Endothelial cell (in vitro differentiated cells): ENCODE measurements at regions not wholly inside any gene's neighbourhood (a gene's known extent, or its start where the extent isn't known, plus 50 kb on each side); places are given as distances from the start of the nearest gene placed in this dataset.

Experiments used
- DNase-seq: peaks from one replicate; pipeline ENCODE4 v3.0.0; 2021; ENCODE audit warnings: low spot score
- H3K27ac Mint-ChIP-seq: one replicate; pipeline ENCODE4 v1.8.0; 2021; ENCODE audit warnings: mixed read lengths, inconsistent platforms; ENCODE audit not compliant: unreplicated experiment
- H3K27me3 Mint-ChIP-seq: one replicate; pipeline ENCODE4 v1.8.0; 2021; ENCODE audit warnings: mild to moderate bottlenecking, moderate library complexity, mixed read lengths, inconsistent platforms; ENCODE audit not compliant: unreplicated experiment
- H3K36me3 Mint-ChIP-seq: one replicate; pipeline ENCODE4 v1.8.0; 2021; ENCODE audit warnings: mild to moderate bottlenecking, low read depth, mixed read lengths, inconsistent platforms; ENCODE audit not compliant: unreplicated experiment
- H3K4me1 Mint-ChIP-seq: one replicate; pipeline ENCODE4 v1.8.0; 2021; ENCODE audit warnings: mild to moderate bottlenecking, mixed read lengths, inconsistent platforms; ENCODE audit not compliant: unreplicated experiment
- H3K4me3 Mint-ChIP-seq: one replicate; pipeline ENCODE4 v1.8.0; 2021; ENCODE audit warnings: mild to moderate bottlenecking, mixed read lengths, inconsistent platforms; ENCODE audit not compliant: unreplicated experiment
- H3K9me3 Mint-ChIP-seq: one replicate; pipeline ENCODE4 v1.8.0; 2021; ENCODE audit warnings: mixed read lengths, inconsistent platforms; ENCODE audit not compliant: unreplicated experiment
- CTCF ChIP-seq: fragments of 200-600 bp; sonication (generic); IDR thresholded peaks from one replicate; pipeline ENCODE4 v1.5.0; 2021; ENCODE audit warnings: antibody characterized with exemption; ENCODE audit not compliant: unreplicated experiment

- Mint-ChIP-seq H3K9me3 (no peaks in the 10 kb centered on the region), H3K4me1 (peaks cover 28% of the 10 kb centered on the region), H3K27ac (no peak overlapping the region), H3K36me3 (no peaks in the 10 kb centered on the region), H3K27me3 (peaks cover 1% of the 10 kb centered on the region), H3K4me3 (no peak overlapping the region)
- no peak for DNase-seq
- TF ChIP-seq CTCF: no peak
Measured at GRCh38 chr10:114877301-114877644, 55.7 kb downstream of the FHIP2A start.

DNA sequence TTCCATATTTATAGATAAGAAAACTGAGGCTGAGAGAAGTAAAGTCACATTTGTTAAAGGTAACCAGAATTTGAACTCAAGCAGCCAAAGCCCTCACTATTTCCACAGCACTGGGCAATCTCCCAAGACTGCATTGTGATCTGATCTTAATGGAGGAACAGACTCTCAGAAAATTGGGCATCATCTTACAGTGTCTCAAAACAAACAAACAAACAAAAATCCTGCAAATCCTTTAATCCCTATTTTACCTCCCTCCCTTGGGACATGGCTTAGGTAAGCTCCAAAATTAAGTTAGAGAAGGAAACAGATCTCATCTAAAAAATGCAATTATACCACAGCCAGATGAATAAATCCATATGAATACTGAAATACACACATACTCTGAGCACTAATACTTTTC is 57.5 kb downstream of the FHIP2A start:
- TF ChIP-seq CTCF: no peak
- Mint-ChIP-seq H3K4me3 (no peak overlapping the region), H3K4me1 (peaks cover 25% of the 10 kb centered on the region), H3K27me3 (peaks cover 1% of the 10 kb centered on the region), H3K36me3 (no peaks in the 10 kb centered on the region), H3K27ac (no peak overlapping the region), H3K9me3 (no peaks in the 10 kb centered on the region)
- no peak for DNase-seq

DNA sequence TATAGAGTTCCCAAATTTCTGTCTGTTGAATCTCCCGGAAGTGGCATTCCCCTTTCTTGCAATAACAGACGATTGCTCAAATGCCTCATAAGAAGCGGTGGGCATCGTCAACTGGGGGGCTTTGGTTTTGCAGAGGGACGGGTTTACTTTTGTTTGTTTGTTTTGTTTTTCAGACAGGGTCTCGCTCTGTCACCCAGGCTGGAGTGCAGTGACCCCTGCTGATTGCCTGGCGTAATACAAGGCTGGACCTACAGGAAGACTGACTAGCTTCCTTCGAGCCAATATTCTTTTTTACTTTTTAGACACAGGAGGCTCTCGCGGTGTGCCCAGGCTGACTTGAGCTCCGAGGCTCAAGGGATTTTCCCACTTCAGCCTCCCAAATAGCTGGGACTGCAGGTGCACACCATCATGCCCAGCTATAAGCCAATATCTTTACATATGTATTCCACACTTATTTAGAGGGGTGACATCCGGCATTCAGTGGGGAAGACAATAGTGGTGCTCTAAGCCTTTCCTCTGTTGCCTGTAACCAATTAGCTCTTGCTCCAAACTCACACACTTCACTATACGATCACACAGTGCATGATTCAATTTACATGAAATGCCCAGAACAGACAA is 58.1 kb downstream of the FHIP2A start:
- H3K27me3 Mint-ChIP-seq: peaks cover 1% of the 10 kb centered on the region
- H3K27ac Mint-ChIP-seq: no peak overlapping the region
- no peak overlapping the region for H3K4me3 Mint-ChIP-seq
- no peaks in the 10 kb centered on the region for H3K36me3 Mint-ChIP-seq
- no peaks in the 10 kb centered on the region for H3K9me3 Mint-ChIP-seq
- peaks cover 25% of the 10 kb centered on the region for H3K4me1 Mint-ChIP-seq
- DNase-seq: peak; percentile 64
- TF ChIP-seq CTCF: peak; percentile 48

- H3K9me3 Mint-ChIP-seq: no peaks in the 10 kb centered on the region
- H3K27ac Mint-ChIP-seq: peak overlapping the region; percentile 44
- no peak for DNase-seq
- H3K4me1 Mint-ChIP-seq: peaks cover 19% of the 10 kb centered on the region
- no peak overlapping the region for H3K4me3 Mint-ChIP-seq
- no peaks in the 10 kb centered on the region for H3K36me3 Mint-ChIP-seq
- peaks cover 1% of the 10 kb centered on the region for H3K27me3 Mint-ChIP-seq
- TF ChIP-seq CTCF: no peak
Measured at GRCh38 chr10:114881417-114881816, 56.6 kb upstream of the TRUB1 start.

GRCh38 chr10:114881901-114882300 is 56.1 kb upstream of the TRUB1 start:
- no peak for TF ChIP-seq CTCF
- Mint-ChIP-seq H3K27ac (peak overlapping the region; percentile 44), H3K9me3 (no peaks in the 10 kb centered on the region), H3K4me3 (no peak overlapping the region), H3K4me1 (peaks cover 17% of the 10 kb centered on the region), H3K27me3 (peaks cover 1% of the 10 kb centered on the region), H3K36me3 (no peaks in the 10 kb centered on the region)
- DNase-seq: no peak
